CD4-positive, alpha-beta T cell treated with Interleukin-6 at 100 ng/mL for 8 hours (primary cell): ENCODE measurements at regions not wholly inside any gene's neighbourhood (a gene's known extent, or its start where the extent isn't known, plus 50 kb on each side); places are given as distances from the start of the nearest gene placed in this dataset.

Source experiments
- DNase-seq: peaks from one replicate; pipeline ENCODE4 v3.0.0-alpha.2; 2020; ENCODE audit warnings: mixed read lengths, low spot score

- no peak for DNase-seq
Observed at GRCh38 chr3:193987186-193987585, 148.8 kb upstream of the HES1 start.

- DNase-seq: no peak
Observed at GRCh38 chr3:193989186-193989585, 146.8 kb upstream of the HES1 start.

- no peak for DNase-seq
Observed at GRCh38 chr3:193991666-193992424, 144.1 kb upstream of the HES1 start.

- DNase-seq: no peak
Observed at GRCh38 chr3:193992425-193993037, 143.4 kb upstream of the HES1 start.

- DNase-seq: no peak
Observed at GRCh38 chr3:193996221-193996620, 139.7 kb upstream of the HES1 start.

- no peak for DNase-seq
Observed at GRCh38 chr3:193996641-193997089, 139.3 kb upstream of the HES1 start.

- no peak for DNase-seq
Observed at GRCh38 chr3:193997228-193998122, 138.5 kb upstream of the HES1 start.

- no peak for DNase-seq
Observed at GRCh38 chr3:193998123-193998448, 137.9 kb upstream of the HES1 start.

GRCh38 chr3:193998628-193999195 lies 137.2 kb upstream of the HES1 start:
- DNase-seq: no peak

- no peak for DNase-seq
Observed at GRCh38 chr3:194000100-194000499, 135.8 kb upstream of the HES1 start.

- no peak for DNase-seq
Observed at GRCh38 chr3:194000712-194001111, 135.2 kb upstream of the HES1 start.

GRCh38 chr3:194001728-194002459 lies 134.1 kb upstream of the HES1 start:
- DNase-seq: no peak

- DNase-seq: no peak
Observed at GRCh38 chr3:194003114-194004057, 132.6 kb upstream of the HES1 start.

GRCh38 chr3:194005930-194006501 lies 129.9 kb upstream of the HES1 start:
- no peak for DNase-seq

- no peak for DNase-seq
Observed at GRCh38 chr3:194007592-194008337, 128.2 kb upstream of the HES1 start.

- DNase-seq: no peak
Observed at GRCh38 chr3:194009019-194009418, 126.9 kb upstream of the HES1 start.

- DNase-seq: no peak
Observed at GRCh38 chr3:194009892-194010533, 125.9 kb upstream of the HES1 start.

GRCh38 chr3:194011807-194012206 lies 124.1 kb upstream of the HES1 start:
- no peak for DNase-seq

- no peak for DNase-seq
Observed at GRCh38 chr3:194013928-194014327, 122.0 kb upstream of the HES1 start.
